H9 (cell line): ENCODE measurements at regions not wholly inside any gene's neighbourhood (a gene's known extent, or its start where the extent isn't known, plus 50 kb on each side); places are given as distances from the start of the nearest gene placed in this dataset.

Experiments
- DNase-seq: peaks from one replicate; pipeline ENCODE4 v3.0.0-alpha.2; 2017
- H2AFZ ChIP-seq: one replicate; pipeline ENCODE4 v1.6.1; 2013; ENCODE audit warnings: mild to moderate bottlenecking, low read length, control low read depth, moderate library complexity
- H2AK5ac ChIP-seq: 2 replicates; pipeline ENCODE4 v1.6.1; 2013; ENCODE audit warnings: low read length, control low read depth, mixed read lengths; ENCODE audit not compliant: insufficient read length
- H2BK120ac ChIP-seq: one replicate; pipeline ENCODE4 v1.6.1; 2013; ENCODE audit warnings: low read depth, mild to moderate bottlenecking, low read length, control low read depth, inconsistent platforms; ENCODE audit not compliant: poor library complexity, severe bottlenecking
- H2BK12ac ChIP-seq: 2 replicates; pipeline ENCODE4 v1.6.1; 2013; ENCODE audit warnings: low read length, control low read depth, mixed read lengths, low read depth; ENCODE audit not compliant: insufficient read length
- H2BK15ac ChIP-seq: 2 replicates; pipeline ENCODE4 v1.6.1; 2013; ENCODE audit warnings: low read depth, low read length, control low read depth
- H2BK20ac ChIP-seq: one replicate; pipeline ENCODE4 v1.6.1; 2013; ENCODE audit warnings: low read depth, mild to moderate bottlenecking, low read length, control low read depth, inconsistent platforms; ENCODE audit not compliant: poor library complexity, severe bottlenecking
- H2BK5ac ChIP-seq: 2 replicates; pipeline ENCODE4 v1.6.1; 2013; ENCODE audit warnings: low read length, control low read depth, mixed read lengths; ENCODE audit not compliant: insufficient read length
- H3K14ac ChIP-seq: 2 replicates; pipeline ENCODE4 v1.6.1; 2013; ENCODE audit warnings: low read length, control low read depth; ENCODE audit not compliant: insufficient read depth
- H3K18ac ChIP-seq: 2 replicates; pipeline ENCODE4 v1.6.1; 2013; ENCODE audit warnings: low read depth, mild to moderate bottlenecking, mixed read lengths, low read length, control low read depth; ENCODE audit not compliant: insufficient read length
- H3K23ac ChIP-seq: 2 replicates; pipeline ENCODE4 v1.6.1; 2013; ENCODE audit warnings: low read length, control low read depth, mixed read lengths, low read depth; ENCODE audit not compliant: insufficient read length
- H3K23me2 ChIP-seq: 2 replicates; pipeline ENCODE4 v1.6.1; 2013; ENCODE audit warnings: low read depth, mild to moderate bottlenecking, mixed read lengths, low read length, control low read depth; ENCODE audit not compliant: insufficient read length, poor library complexity, severe bottlenecking
- H3K27ac ChIP-seq: 2 replicates; pipeline ENCODE4 v1.5.1; 2013; ENCODE audit warnings: low read length, control low read depth, mixed read lengths, low read depth; ENCODE audit not compliant: insufficient read length
- H3K27me3 ChIP-seq: 2 replicates; pipeline ENCODE4 v1.6.1; 2013; ENCODE audit warnings: low read length, control low read depth, inconsistent platforms; ENCODE audit not compliant: insufficient read depth
- H3K4ac ChIP-seq: 2 replicates; pipeline ENCODE4 v1.6.1; 2013; ENCODE audit warnings: low read depth, mild to moderate bottlenecking, control low read depth, inconsistent platforms, low read length, moderate library complexity
- H3K4me1 ChIP-seq: 2 replicates; pipeline ENCODE4 v1.6.1; 2013; ENCODE audit warnings: low read length, control low read depth, inconsistent platforms; ENCODE audit not compliant: insufficient read depth
- H3K4me2 ChIP-seq: 2 replicates; pipeline ENCODE4 v1.6.1; 2013; ENCODE audit warnings: low read length, control low read depth, mixed read lengths; ENCODE audit not compliant: insufficient read length, insufficient read depth
- H3K56ac ChIP-seq: 2 replicates; pipeline ENCODE4 v1.6.1; 2013; ENCODE audit warnings: low read depth, mild to moderate bottlenecking, mixed read lengths, low read length, control low read depth; ENCODE audit not compliant: insufficient read length
- H3K79me1 ChIP-seq: 2 replicates; pipeline ENCODE4 v1.6.1; 2013; ENCODE audit warnings: low read depth, mild to moderate bottlenecking, moderate library complexity, low read length, control low read depth, inconsistent platforms; ENCODE audit not compliant: insufficient read depth, poor library complexity, severe bottlenecking
- H3K79me2 ChIP-seq: 2 replicates; pipeline ENCODE4 v1.6.1; 2013; ENCODE audit warnings: low read length, control low read depth, inconsistent platforms; ENCODE audit not compliant: insufficient read depth
- H3K9ac ChIP-seq: 2 replicates; pipeline ENCODE4 v1.6.1; 2013; ENCODE audit warnings: low read length, control low read depth, mixed read lengths; ENCODE audit not compliant: insufficient read length; ENCODE audit errors: extremely low read depth
- H3K9me3 ChIP-seq: one replicate; pipeline ENCODE4 v1.6.1; 2013; ENCODE audit warnings: low read depth, low read length, inconsistent platforms; ENCODE audit not compliant: control insufficient read depth
- H3T11ph ChIP-seq: one replicate; pipeline ENCODE4 v1.6.1; 2013; ENCODE audit warnings: mild to moderate bottlenecking, low read length, control low read depth, inconsistent platforms
- H4K20me1 ChIP-seq: one replicate; pipeline ENCODE4 v1.6.1; 2013; ENCODE audit not compliant: control insufficient read depth, insufficient read length, insufficient read depth
- H4K5ac ChIP-seq: 2 replicates; pipeline ENCODE4 v1.6.1; 2013; ENCODE audit warnings: low read depth, mild to moderate bottlenecking, mixed read lengths, low read length, control low read depth; ENCODE audit not compliant: insufficient read length
- H4K8ac ChIP-seq: replicated peaks from 2 replicates; pipeline ENCODE4 v1.6.1; 2013; ENCODE audit warnings: low read length, control low read depth, mixed read lengths, low read depth; ENCODE audit not compliant: insufficient read length
- H4K91ac ChIP-seq: 2 replicates; pipeline ENCODE4 v1.6.1; 2013; ENCODE audit warnings: low read depth, mild to moderate bottlenecking, moderate library complexity, mixed read lengths, low read length, control low read depth; ENCODE audit not compliant: insufficient read length
- H3K27ac Mint-ChIP-seq, 3 experiments: 2 replicates in 2 of 3; 3 replicates in 1 of 3; pipeline ENCODE4 v1.8.0; 2020 to 2021; ENCODE audit warnings: mixed read lengths in 3 of 3, mild to moderate bottlenecking in 1 of 3, moderate library complexity in 1 of 3
- H3K27me3 Mint-ChIP-seq: 2 replicates; pipeline ENCODE4 v1.8.0; 2021; ENCODE audit warnings: low read depth, mild to moderate bottlenecking, moderate library complexity, mixed read lengths
- H3K36me3 Mint-ChIP-seq, 3 experiments: 2 replicates in 2 of 3; 3 replicates in 1 of 3; pipeline ENCODE4 v1.8.0; 2020 to 2021; ENCODE audit warnings: low read depth in 3 of 3, mixed read lengths in 3 of 3; ENCODE audit not compliant: insufficient read depth in 1 of 3
- H3K4me1 Mint-ChIP-seq, 2 experiments: 2 replicates each; pipeline ENCODE4 v1.8.0; 2020; ENCODE audit warnings: mixed read lengths in 2 of 2
- H3K4me3 Mint-ChIP-seq, 2 experiments: 2 replicates in 1 of 2; 3 replicates in 1 of 2; pipeline ENCODE4 v1.8.0; 2020 to 2021; ENCODE audit warnings: mild to moderate bottlenecking in 2 of 2, mixed read lengths in 2 of 2, moderate library complexity in 1 of 2
- H3K9me3 Mint-ChIP-seq, 2 experiments: 2 replicates in 1 of 2; 3 replicates in 1 of 2; pipeline ENCODE4 v1.8.0; 2020; ENCODE audit warnings: mild to moderate bottlenecking in 2 of 2, mixed read lengths in 2 of 2, moderate library complexity in 1 of 2
- CTCF ChIP-seq: fragments of 200-600 bp; sonication (generic); conservative IDR thresholded peaks from 3 replicates; pipeline ENCODE4 v1.8.0; 2021; ENCODE audit warnings: antibody characterized with exemption, mild to moderate bottlenecking
- WGBS: extraction: QIAGEN DNeasy Blood & Tissue Kit; methylation state at CpG from one replicate; pipeline ENCODE4 v1.1.7; 2013; ENCODE audit warnings: missing lambda C conversion rate, low lambda C conversion rate, mixed read lengths; ENCODE audit not compliant: insufficient read length; ENCODE audit errors: extremely low coverage; 5-methylcytosine and 5-hydroxymethylcytosine counted together

GRCh38 chr2:198343471-198343870 lies 539.1 kb downstream of the PLCL1 start:
- Mint-ChIP-seq H3K27me3 (no peaks in the 10 kb centered on the region), H3K36me3 (no peaks in the 10 kb centered on the region), H3K27ac (no peak overlapping the region; a peak in 1 of 7 replicates), H3K4me3 (no peak overlapping the region), H3K9me3 (no peaks in the 10 kb centered on the region), H3K4me1 (peaks cover 3 to 4% of the 10 kb centered on the region in 2 experiments; a peak in 2 of 4 replicates)
- no peaks in the 10 kb centered on the region for H3K9me3 ChIP-seq
- H2BK20ac ChIP-seq, result no peak overlapping the region
- H2BK5ac ChIP-seq, result no peak overlapping the region
- H2AK5ac ChIP-seq, result no peak overlapping the region
- H4K5ac ChIP-seq, result no peak overlapping the region
- H3K23ac ChIP-seq, result no peak overlapping the region
- DNase-seq, result no peak
- no peaks in the 10 kb centered on the region for H3K79me2 ChIP-seq
- H3T11ph ChIP-seq, result no peak overlapping the region
- H2BK120ac ChIP-seq, result no peak overlapping the region
- H3K18ac ChIP-seq, result no peak overlapping the region
- no peak overlapping the region for H4K8ac ChIP-seq
- no peaks in the 10 kb centered on the region for H3K23me2 ChIP-seq
- no peak overlapping the region for H3K4ac ChIP-seq
- no peak overlapping the region for H3K56ac ChIP-seq
- H4K91ac ChIP-seq, result no peak overlapping the region
- no peak overlapping the region for H3K4me2 ChIP-seq
- no peak overlapping the region for H2BK12ac ChIP-seq
- no peaks in the 10 kb centered on the region for H3K79me1 ChIP-seq
- H4K20me1 ChIP-seq, result no peaks in the 10 kb centered on the region
- H2AFZ ChIP-seq, result no peak overlapping the region
- H3K4me1 ChIP-seq, result no peaks in the 10 kb centered on the region
- no peak overlapping the region for H3K9ac ChIP-seq
- no peak overlapping the region for H2BK15ac ChIP-seq
- H3K27ac ChIP-seq, result no peak overlapping the region
- WGBS, result no CpG with 5 or more reads among the region's 1 CpG
- H3K27me3 ChIP-seq, result no peaks in the 10 kb centered on the region
- H3K14ac ChIP-seq, result no peak overlapping the region
- no peak for TF ChIP-seq CTCF
